ENCODE measurements at regions not wholly inside any gene's neighbourhood (a gene's known extent, or its start where the extent isn't known, plus 50 kb on each side); places are given as distances from the start of the nearest gene placed in this dataset.

DNA sequence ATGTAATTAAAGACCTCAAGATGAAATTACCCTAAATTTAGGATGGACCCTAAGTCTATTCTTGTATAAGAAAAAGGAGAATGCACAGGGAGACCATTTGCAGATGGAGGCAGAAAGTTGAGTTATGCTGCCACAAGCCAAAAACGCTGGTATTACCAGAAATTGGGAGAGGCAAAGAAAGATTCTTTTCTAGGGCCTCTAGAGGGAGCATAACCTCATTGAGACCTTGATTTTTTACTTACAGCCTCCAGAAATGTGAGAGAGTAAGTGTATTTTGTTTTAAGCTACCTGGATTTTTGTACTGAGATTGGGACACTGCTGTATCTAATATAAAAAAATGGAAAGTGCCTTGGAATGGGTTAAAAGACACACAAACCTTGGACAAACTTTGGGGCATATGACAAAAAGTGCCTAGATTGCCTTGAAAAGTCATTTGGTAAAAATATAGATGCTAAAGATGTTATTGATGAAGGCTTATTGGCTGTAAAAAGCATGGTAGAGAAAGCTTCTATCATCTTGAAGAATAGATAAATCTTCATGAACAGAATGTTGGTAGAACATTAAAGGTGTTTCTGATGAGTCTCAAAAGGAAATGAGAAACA, 174.7 kb upstream of the PRDM9 start:
- no peaks in the 10 kb centered on the region for H3K9me3 ChIP-seq (ENCODE audit: control insufficient read depth, low read length, poor library complexity, severe bottlenecking)
- Mint-ChIP-seq H3K27me3 (no peaks in the 10 kb centered on the region), H3K4me3 (no peak overlapping the region), H3K4me1 (no peaks in the 10 kb centered on the region), H3K27ac (no peak overlapping the region), H3K36me3 (ENCODE audit: low read depth) (no peaks in the 10 kb centered on the region)
- DNase-seq: no peak
- ATAC-seq: no peak

DNA sequence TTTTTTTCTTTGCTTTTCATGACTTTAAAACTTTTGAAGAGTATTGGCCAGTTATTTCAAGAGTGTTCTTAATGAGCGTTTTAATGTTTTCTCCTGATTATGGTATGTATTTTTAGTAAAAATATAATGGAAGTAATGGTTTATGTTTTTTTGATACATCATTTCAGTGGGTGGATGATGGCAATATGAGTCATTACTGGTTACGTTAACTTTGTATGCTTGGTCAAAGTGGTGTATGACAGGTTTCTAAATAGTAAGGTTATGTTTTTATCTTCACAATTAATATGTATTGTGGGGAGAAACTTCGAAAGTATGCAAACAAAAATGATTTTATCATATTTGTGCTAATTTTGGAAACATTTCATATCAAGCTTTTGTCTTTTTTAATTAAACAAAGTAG, 176.7 kb upstream of the PRDM9 start:
- ATAC-seq (no peak), DNase-seq (no peak)
- Mint-ChIP-seq H3K36me3 (ENCODE audit: low read depth) (no peaks in the 10 kb centered on the region), H3K27ac (no peak overlapping the region), H3K4me1 (no peaks in the 10 kb centered on the region), H3K27me3 (no peaks in the 10 kb centered on the region), H3K4me3 (no peak overlapping the region)
- no peaks in the 10 kb centered on the region for H3K9me3 ChIP-seq (ENCODE audit: control insufficient read depth, low read length, poor library complexity, severe bottlenecking)

DNA sequence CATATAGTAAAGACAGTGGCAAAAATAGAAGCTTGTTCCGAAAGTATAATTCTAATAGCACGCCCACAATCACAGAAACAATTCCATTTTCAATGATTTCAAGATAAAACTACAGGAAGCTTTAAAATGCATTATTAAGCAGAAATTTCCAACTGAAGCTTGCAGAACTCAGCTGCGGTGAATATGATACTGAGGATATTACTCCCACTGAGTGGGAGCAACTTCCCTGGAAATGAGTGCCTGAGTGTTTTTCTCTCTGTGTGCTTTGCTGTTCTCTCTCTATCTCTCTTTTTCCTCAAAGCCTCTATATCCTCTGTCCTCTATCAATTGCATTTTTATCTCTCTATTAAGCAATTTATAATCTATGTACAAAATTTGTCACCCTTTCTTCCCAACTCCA, 187.5 kb upstream of the PRDM9 start:
- Mint-ChIP-seq H3K27me3 (no peaks in the 10 kb centered on the region), H3K4me1 (no peaks in the 10 kb centered on the region), H3K27ac (no peak overlapping the region), H3K36me3 (ENCODE audit: low read depth) (no peaks in the 10 kb centered on the region), H3K4me3 (no peak overlapping the region)
- peaks cover 1% of the 10 kb centered on the region for H3K9me3 ChIP-seq (ENCODE audit: control insufficient read depth, low read length, poor library complexity, severe bottlenecking)
- DNase-seq: no peak
- ATAC-seq: no peak

DNA sequence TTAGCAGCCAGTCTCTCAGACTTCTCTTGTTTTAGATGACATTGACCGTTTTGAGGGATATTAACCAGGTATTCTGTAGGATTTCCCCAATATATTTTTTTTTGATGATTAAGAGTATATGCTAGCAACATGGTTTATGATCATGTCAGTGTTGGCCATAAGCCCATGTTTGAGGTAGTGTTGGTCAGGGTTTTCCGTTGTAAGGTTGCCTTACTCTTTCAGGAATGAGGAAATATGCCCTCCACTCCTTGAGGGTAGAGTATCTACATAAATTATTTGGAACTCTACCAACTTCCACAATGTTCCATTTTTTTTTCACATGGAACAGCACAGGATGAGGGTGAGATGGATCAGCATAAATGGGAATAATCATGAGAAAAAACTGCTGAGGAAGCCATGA, 188.4 kb upstream of the PRDM9 start:
- Mint-ChIP-seq H3K4me1 (no peaks in the 10 kb centered on the region), H3K27me3 (no peaks in the 10 kb centered on the region), H3K27ac (no peak overlapping the region), H3K36me3 (ENCODE audit: low read depth) (no peaks in the 10 kb centered on the region), H3K4me3 (no peak overlapping the region)
- ATAC-seq: no peak
- DNase-seq: no peak
- no peaks in the 10 kb centered on the region for H3K9me3 ChIP-seq (ENCODE audit: control insufficient read depth, low read length, poor library complexity, severe bottlenecking)

DNA sequence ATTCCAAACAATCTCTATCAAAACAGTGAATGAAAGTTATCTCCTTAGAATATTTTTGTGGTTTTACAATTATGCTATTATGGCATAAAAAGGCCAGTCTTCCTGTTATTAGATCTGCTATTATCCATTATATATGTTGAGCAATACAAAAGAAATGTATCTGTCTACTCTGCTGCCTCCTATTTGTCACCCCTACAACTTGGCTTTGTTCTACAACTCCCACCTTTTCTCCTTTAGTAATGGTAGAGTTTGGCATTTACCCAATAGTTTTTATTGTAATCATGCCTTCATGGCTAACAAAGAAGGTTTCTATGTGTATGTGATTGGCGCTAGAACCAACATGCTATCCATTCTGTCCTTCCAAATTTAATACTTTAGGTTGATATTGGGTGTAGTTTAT, 189.2 kb upstream of the PRDM9 start:
- Mint-ChIP-seq H3K27ac (no peak overlapping the region), H3K36me3 (ENCODE audit: low read depth) (no peaks in the 10 kb centered on the region), H3K4me1 (no peaks in the 10 kb centered on the region), H3K4me3 (no peak overlapping the region), H3K27me3 (no peaks in the 10 kb centered on the region)
- H3K9me3 ChIP-seq (ENCODE audit: control insufficient read depth, low read length, poor library complexity, severe bottlenecking): no peaks in the 10 kb centered on the region
- ATAC-seq: no peak
- DNase-seq: no peak

DNA sequence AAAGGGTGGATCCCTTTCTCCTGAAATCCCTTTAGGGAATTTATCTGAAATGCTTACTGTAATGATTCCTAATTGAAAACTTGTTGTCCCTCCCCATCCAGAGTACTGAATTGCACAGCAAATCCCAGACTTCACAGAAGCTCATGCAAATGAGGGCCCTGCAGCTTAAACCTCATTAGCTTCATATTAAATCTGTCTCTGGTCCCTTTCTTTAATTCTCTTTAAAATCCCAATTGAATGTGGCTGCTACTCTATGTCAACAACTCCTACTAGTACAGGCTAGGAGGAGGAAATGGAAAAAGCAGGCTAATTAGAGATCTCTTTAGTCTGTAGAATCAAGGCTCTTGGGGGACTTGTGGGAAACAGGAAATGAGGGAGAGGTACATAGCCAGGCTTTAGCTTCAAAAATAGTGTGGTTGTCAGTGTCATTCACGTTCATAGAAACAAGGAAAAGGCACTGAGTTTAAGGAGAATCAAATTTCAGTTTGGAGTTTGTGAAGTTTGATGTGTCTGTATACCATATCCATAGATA, 191.3 kb upstream of the PRDM9 start:
- DNase-seq (no peak), ATAC-seq (no peak)
- H3K27ac Mint-ChIP-seq: no peak overlapping the region
- no peaks in the 10 kb centered on the region for H3K27me3 Mint-ChIP-seq
- no peaks in the 10 kb centered on the region for H3K9me3 ChIP-seq (ENCODE audit: control insufficient read depth, low read length, poor library complexity, severe bottlenecking)
- H3K36me3 Mint-ChIP-seq (ENCODE audit: low read depth): no peaks in the 10 kb centered on the region
- H3K4me1 Mint-ChIP-seq: no peaks in the 10 kb centered on the region
- H3K4me3 Mint-ChIP-seq: no peak overlapping the region

DNA sequence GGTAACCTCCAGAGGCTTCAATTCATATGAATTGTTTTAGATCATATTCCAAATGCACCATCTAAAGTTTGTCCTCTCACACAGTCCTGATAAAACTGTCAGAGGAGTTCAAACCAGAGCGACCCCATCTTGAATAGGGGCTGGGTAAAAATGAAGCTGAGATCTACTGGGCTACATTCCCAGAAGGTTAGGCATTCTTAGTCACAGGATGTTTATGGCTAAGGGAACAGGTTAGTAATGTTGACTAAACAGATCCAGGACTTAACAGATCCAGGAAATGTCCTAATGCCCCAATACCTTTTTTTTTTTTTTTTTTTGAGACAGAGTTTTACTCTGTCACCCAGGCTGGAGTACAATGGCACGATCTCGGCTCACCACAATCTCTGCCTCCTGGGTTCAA, 192.6 kb upstream of the PRDM9 start:
- DNase-seq (no peak), ATAC-seq (no peak)
- Mint-ChIP-seq H3K27ac (no peak overlapping the region), H3K36me3 (ENCODE audit: low read depth) (no peaks in the 10 kb centered on the region), H3K27me3 (no peaks in the 10 kb centered on the region), H3K4me1 (no peaks in the 10 kb centered on the region), H3K4me3 (no peak overlapping the region)
- no peaks in the 10 kb centered on the region for H3K9me3 ChIP-seq (ENCODE audit: control insufficient read depth, low read length, poor library complexity, severe bottlenecking)

DNA sequence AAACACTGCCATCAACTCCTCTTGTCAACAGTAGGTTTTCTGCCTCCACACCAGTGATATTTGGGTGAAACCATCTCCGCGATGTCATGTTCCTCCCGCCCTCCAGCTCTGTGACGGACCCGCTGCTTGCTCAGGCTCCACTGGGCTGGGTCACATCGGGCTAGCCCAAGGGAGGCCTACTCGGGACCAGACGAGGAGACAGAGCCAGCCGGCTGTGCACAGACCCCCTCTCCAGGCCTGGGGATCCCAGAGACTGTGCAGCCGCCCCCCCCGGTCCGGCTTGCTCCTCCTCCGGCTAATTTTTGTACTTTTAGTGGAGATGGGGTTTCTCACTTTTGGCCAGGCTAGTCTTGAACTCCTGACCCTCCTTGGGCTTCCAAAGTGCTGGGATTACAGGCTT, 202.4 kb upstream of the PRDM9 start:
- H3K27ac Mint-ChIP-seq: no peak overlapping the region
- no peak for ATAC-seq
- no peak overlapping the region for H3K4me3 Mint-ChIP-seq

DNA sequence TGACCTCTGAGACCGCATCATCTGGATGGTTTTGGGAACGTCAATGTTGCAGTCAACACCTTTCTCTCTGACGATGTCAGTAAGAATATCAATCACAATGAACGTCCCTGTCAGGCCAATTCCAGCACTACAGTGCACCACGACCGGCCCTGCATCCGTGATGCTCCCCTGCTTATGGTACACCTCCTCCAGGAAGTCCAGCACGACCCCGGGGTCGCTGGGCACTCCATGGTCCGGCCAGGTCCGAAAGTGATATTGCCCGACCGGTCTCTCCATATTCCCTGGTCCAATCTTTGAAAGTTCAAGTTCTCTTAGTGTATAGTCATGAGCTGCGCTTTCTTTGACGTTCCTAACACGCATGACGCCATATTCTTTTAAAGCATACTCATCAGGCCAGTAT, 203.6 kb upstream of the PRDM9 start:
- no peak for DNase-seq

More for the DNA sequence above, 202.4 kb upstream of the PRDM9 start:
- no peaks in the 10 kb centered on the region for H3K27me3 Mint-ChIP-seq
- no peaks in the 10 kb centered on the region for H3K9me3 ChIP-seq (ENCODE audit: control insufficient read depth, low read length, poor library complexity, severe bottlenecking)
- H3K36me3 Mint-ChIP-seq (ENCODE audit: low read depth): no peaks in the 10 kb centered on the region
- no peaks in the 10 kb centered on the region for H3K4me1 Mint-ChIP-seq
- DNase-seq: no peak

DNA sequence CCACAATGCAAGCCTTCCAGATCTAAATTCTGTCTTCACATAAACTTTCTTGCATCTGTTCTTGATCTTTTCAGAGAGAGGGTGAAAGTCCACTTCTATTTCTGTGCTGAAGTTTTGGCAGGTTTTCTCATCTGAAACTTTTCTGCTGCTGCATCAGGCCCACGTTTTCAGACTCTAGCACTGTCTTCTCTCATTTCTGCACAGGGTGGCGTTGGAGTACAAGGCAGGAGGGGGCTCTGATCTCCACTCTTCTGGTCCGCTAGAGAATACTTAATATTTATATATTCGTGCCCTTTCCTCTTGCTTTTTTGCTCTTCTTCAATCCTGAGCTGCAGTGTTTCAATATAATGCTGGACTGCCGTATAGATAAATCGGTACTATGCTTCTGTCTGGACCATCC, 204.0 kb upstream of the PRDM9 start:
- H3K4me3 Mint-ChIP-seq: no peak overlapping the region
- no peak for ATAC-seq
- H3K27ac Mint-ChIP-seq: no peak overlapping the region
- no peak for DNase-seq
- H3K36me3 Mint-ChIP-seq (ENCODE audit: low read depth): no peaks in the 10 kb centered on the region
- H3K27me3 Mint-ChIP-seq: no peaks in the 10 kb centered on the region
- no peaks in the 10 kb centered on the region for H3K4me1 Mint-ChIP-seq
- no peaks in the 10 kb centered on the region for H3K9me3 ChIP-seq (ENCODE audit: control insufficient read depth, low read length, poor library complexity, severe bottlenecking)

More for the DNA sequence above, 203.6 kb upstream of the PRDM9 start:
- Mint-ChIP-seq H3K36me3 (ENCODE audit: low read depth) (no peaks in the 10 kb centered on the region), H3K27ac (no peak overlapping the region), H3K27me3 (no peaks in the 10 kb centered on the region), H3K4me1 (no peaks in the 10 kb centered on the region), H3K4me3 (no peak overlapping the region)
- H3K9me3 ChIP-seq (ENCODE audit: control insufficient read depth, low read length, poor library complexity, severe bottlenecking): no peaks in the 10 kb centered on the region
- no peak for ATAC-seq

DNA sequence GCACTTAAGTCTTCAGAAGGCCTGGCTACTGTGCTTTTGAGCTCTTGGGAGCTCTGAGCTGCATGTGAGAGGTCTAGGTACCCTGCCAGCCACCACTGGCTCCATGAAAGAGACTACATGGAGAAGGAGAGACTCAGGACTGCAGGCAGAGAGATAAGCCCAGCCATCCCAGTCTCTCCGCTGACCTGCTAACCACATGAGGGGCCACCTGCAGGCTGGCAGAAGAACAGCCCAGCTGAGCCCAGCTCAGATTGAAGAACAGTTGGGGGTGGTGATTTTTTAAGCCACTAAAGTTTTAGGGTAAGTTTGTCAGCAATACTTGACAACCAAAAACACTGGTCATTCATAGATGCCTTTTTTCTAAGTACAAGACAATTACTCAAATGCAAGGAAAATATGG, 205.0 kb upstream of the PRDM9 start:
- H3K9me3 ChIP-seq (ENCODE audit: control insufficient read depth, low read length, poor library complexity, severe bottlenecking): no peaks in the 10 kb centered on the region
- Mint-ChIP-seq H3K27me3 (no peaks in the 10 kb centered on the region), H3K36me3 (ENCODE audit: low read depth) (no peaks in the 10 kb centered on the region), H3K4me3 (no peak overlapping the region), H3K4me1 (no peaks in the 10 kb centered on the region), H3K27ac (no peak overlapping the region)
- DNase-seq: no peak
- ATAC-seq: no peak

DNA sequence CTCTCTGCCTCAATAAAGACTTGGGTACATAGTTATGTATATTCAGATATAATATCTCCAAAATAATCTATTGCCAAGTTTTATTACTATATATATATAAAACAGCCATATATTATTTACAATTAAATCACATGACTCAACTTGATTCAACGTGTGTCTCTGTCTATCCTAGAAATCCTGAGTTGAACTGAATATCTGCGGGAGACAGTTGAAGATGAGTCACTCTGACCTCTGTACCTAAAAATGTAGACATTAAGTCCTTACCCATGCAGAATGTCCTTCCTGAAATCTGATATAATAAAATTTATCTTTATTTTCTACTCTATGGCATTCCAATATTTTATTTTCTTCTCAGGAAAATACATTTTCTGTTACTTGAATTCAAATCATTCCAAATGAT, 218.2 kb upstream of the PRDM9 start:
- no peaks in the 10 kb centered on the region for H3K9me3 ChIP-seq (ENCODE audit: control insufficient read depth, low read length, poor library complexity, severe bottlenecking)
- Mint-ChIP-seq H3K4me3 (no peak overlapping the region), H3K36me3 (ENCODE audit: low read depth) (no peaks in the 10 kb centered on the region), H3K27me3 (no peaks in the 10 kb centered on the region), H3K27ac (no peak overlapping the region), H3K4me1 (no peaks in the 10 kb centered on the region)
- DNase-seq: no peak
- no peak for ATAC-seq

DNA sequence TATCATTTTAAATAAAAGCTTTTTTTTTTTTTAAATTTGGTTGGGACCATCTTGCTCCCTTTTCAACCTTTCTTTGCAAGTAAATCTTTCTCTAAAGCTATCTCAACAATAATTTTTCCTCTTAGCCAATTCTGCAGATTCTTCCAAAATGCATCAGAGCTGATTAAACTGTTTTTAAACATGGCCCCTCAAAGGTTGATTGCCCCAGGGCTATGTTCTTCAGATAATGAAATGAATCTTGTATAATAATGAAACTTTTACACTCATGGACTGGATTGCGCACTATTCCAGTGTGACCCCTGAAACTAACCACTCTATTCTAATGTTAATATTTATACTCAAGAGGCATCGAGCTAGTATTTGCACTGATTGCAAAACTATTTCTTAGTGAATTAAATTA, 222.8 kb upstream of the PRDM9 start:
- Mint-ChIP-seq H3K4me3 (no peak overlapping the region), H3K36me3 (ENCODE audit: low read depth) (no peaks in the 10 kb centered on the region), H3K27ac (no peak overlapping the region), H3K4me1 (no peaks in the 10 kb centered on the region), H3K27me3 (no peaks in the 10 kb centered on the region)
- no peaks in the 10 kb centered on the region for H3K9me3 ChIP-seq (ENCODE audit: control insufficient read depth, low read length, poor library complexity, severe bottlenecking)
- DNase-seq (no peak), ATAC-seq (no peak)

DNA sequence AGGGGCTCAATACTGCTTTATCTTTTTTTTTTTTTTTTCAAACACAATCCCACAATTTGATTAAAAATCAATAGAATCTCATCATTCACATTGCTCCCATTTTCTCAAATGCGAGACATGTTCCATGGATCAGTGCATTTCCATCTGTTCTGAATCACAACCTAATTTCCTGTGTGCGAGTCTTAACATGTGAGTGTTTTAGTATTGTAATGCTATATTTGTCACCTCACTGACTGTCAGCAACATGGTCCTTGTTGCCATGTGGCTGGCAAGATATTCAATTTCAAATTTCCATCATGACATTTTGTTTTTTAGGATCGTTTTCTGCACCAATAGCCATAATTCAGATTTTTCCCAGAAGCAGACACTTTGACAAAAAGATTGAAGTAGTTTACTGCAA, 233.2 kb upstream of the PRDM9 start:
- Mint-ChIP-seq H3K27me3 (no peaks in the 10 kb centered on the region), H3K27ac (no peak overlapping the region), H3K4me3 (no peak overlapping the region), H3K4me1 (no peaks in the 10 kb centered on the region), H3K36me3 (ENCODE audit: low read depth) (no peaks in the 10 kb centered on the region)
- H3K9me3 ChIP-seq (ENCODE audit: control insufficient read depth, low read length, poor library complexity, severe bottlenecking): no peaks in the 10 kb centered on the region
- ATAC-seq: no peak
- DNase-seq: no peak

Data from T-helper 17 cell (primary cell).